Pancreas (tissue), 10 donors: ENCODE measurements at regions not wholly inside any gene's neighbourhood (a gene's known extent, or its start where the extent isn't known, plus 50 kb on each side); places are given as distances from the start of the nearest gene placed in this dataset.

ENCODE experiments used
- ATAC-seq, 4 donors: fragments of 200-7000 bp; cut with Tn5 transposase; one replicate each; pipeline versions ENCODE4 v1.8.0 to v1.9.1; 2020; ENCODE audit warnings: mild to moderate bottlenecking in 4 of 4, moderate library complexity in 4 of 4
- DNase-seq, 6 donors: peaks; one replicate each; pipeline ENCODE4 v3.0.0-alpha.2; 2020
- FAIRE-seq: peaks from 2 replicates; lab custom pipeline; 2012; peaks lifted over from hg19 to GRCh38; lab: Jason Lieb, UNC
- H3K27ac ChIP-seq, 4 donors: fragments of 200-600 bp; sonication (generic); 1 replicate in 3 of 4; 2 replicates in 1 of 4; pipeline versions ENCODE4 v1.5.0 to v1.8.0; 2020
- H3K27me3 ChIP-seq, 4 donors: fragments of 200-600 bp; one replicate each; pipeline ENCODE4 v1.8.0; 2021
- H3K36me3 ChIP-seq, 3 donors: fragments of 200-600 bp; sonication (generic) in 1 of 3; one replicate each; pipeline versions ENCODE4 v1.5.0 to v1.8.0; 2020 to 2021
- H3K4me1 ChIP-seq, 3 donors: fragments of 200-600 bp; one replicate each; pipeline ENCODE4 v1.8.0; 2021
- H3K4me3 ChIP-seq, 4 donors: fragments of 200-600 bp; sonication (generic) in 2 of 4; one replicate each; pipeline versions ENCODE4 v1.5.0 to v1.8.0; 2020 to 2021
- H3K9me3 ChIP-seq, 4 donors: fragments of 200-600 bp; one replicate each; pipeline ENCODE4 v1.8.0; 2021
- CTCF ChIP-seq, 4 donors: fragments of 200-600 bp; sonication (generic) in 3 of 4; IDR thresholded peaks; one replicate each; pipeline versions ENCODE4 v1.5.0 to v1.8.0; 2021; ENCODE audit warnings: antibody characterized with exemption in 4 of 4
- WGBS, 2 donors: extraction: QIAGEN DNeasy Blood & Tissue Kit; methylation state at CpG; one replicate each; pipeline ENCODE4 v1.1.7; 2013; 5-methylcytosine and 5-hydroxymethylcytosine counted together
- intact Hi-C, 3 donors: fragments of 100-400 bp; cut with DNase I; formaldehyde crosslinking; loops; one replicate each; pipeline versions ENCODE4 v1.11.1 to v1.14.2; 2022
- donor health status: healthy with polysubstance abuse.
- donor health status: DM: no; HTN: no; CAD: no; lungs with moderate emphysema.
- donor health status: DM: no; HTN: no; CAD: no.
- donor health status: control.
- donor health status: control.
- donor health status: Bipolar disorder and iron deficiency.
- donor health status: DM: yes; HTN: yes; CAD: no.
- donor health status: DM: no; HTN: no; CAD: no.
- donor health status: DM: no; HTN: no; CAD: no.
- donor health status: DM: yes; HTN: yes; CAD: no.

GRCh38 chr1:56357927-56358690 lies 221.3 kb downstream of the PLPP3 start:
- TF ChIP-seq CTCF (IDR thresholded peaks at IDR 0.05) = no peak
- DNase-seq (no peak), FAIRE-seq (no peak), ATAC-seq (no peak)
- Histone ChIP-seq H3K27ac (no peak overlapping the region), H3K4me3 (no peak overlapping the region), H3K4me1 (peaks cover 0 to 9% (median 6%) of the 10 kb centered on the region in 3 donors), H3K9me3 (no peaks in the 10 kb centered on the region), H3K36me3 (no peaks in the 10 kb centered on the region), H3K27me3 (no peaks in the 10 kb centered on the region)
- WGBS, 2 donors = 70 to 85% methylated on average over 3 of the region's 3 CpGs
- intact Hi-C loops = no loop called here

- FAIRE-seq (no peak), DNase-seq (no peak), ATAC-seq (no peak)
- intact Hi-C loops = no loop called here
- WGBS, 2 donors = 94 to 95% methylated on average over 11 of the region's 11 CpGs
- H3K9me3 ChIP-seq = no peaks in the 10 kb centered on the region
- no peak for TF ChIP-seq CTCF (IDR thresholded peaks at IDR 0.05)
- H3K4me1 ChIP-seq = peaks cover 0 to 9% (median 6%) of the 10 kb centered on the region in 3 donors
- H3K4me3 ChIP-seq = no peak overlapping the region
- H3K27ac ChIP-seq = no peak overlapping the region
- no peaks in the 10 kb centered on the region for H3K27me3 ChIP-seq
- no peaks in the 10 kb centered on the region for H3K36me3 ChIP-seq
Measured at GRCh38 chr1:56356376-56356990, 222.9 kb downstream of the PLPP3 start.

- WGBS, 2 donors = 42 to 63% methylated on average over 3 of the region's 3 CpGs
- intact Hi-C loops = no loop called here
- ATAC-seq (peak in 1 of 4 donors; percentile 19), FAIRE-seq (no peak), DNase-seq (no peak)
- no peak overlapping the region for H3K4me3 ChIP-seq
- no peak overlapping the region for H3K27ac ChIP-seq
- TF ChIP-seq CTCF (IDR thresholded peaks at IDR 0.05) = no peak
- no peaks in the 10 kb centered on the region for H3K27me3 ChIP-seq
- no peaks in the 10 kb centered on the region for H3K9me3 ChIP-seq
- H3K36me3 ChIP-seq = no peaks in the 10 kb centered on the region
- peaks cover 0 to 9% (median 6%) of the 10 kb centered on the region in 3 donors for H3K4me1 ChIP-seq
Measured at GRCh38 chr1:56355918-56356317, 223.4 kb downstream of the PLPP3 start.

GRCh38 chr1:56355422-56355821 lies 223.9 kb downstream of the PLPP3 start:
- no peak for ATAC-seq
- 69 to 72% methylated on average over 1 of the region's 1 CpG for WGBS, 2 donors

More at GRCh38 chr1:56355422-56355821, 223.9 kb downstream of the PLPP3 start:
- TF ChIP-seq CTCF (IDR thresholded peaks at IDR 0.05) = no peak
- intact Hi-C loops = no loop called here
- DNase-seq (no peak), FAIRE-seq (no peak)
- H3K9me3 ChIP-seq = no peaks in the 10 kb centered on the region
- no peak overlapping the region for H3K27ac ChIP-seq
- H3K36me3 ChIP-seq = no peaks in the 10 kb centered on the region
- no peak overlapping the region for H3K4me3 ChIP-seq
- peaks cover 0 to 9% (median 6%) of the 10 kb centered on the region in 3 donors for H3K4me1 ChIP-seq
- H3K27me3 ChIP-seq = no peaks in the 10 kb centered on the region
